ENCODE measurements at regions not wholly inside any gene's neighbourhood (a gene's known extent, or its start where the extent isn't known, plus 50 kb on each side); places are given as distances from the start of the nearest gene placed in this dataset.

- in situ Hi-C loops (cut with MboI) (no loop called here), intact Hi-C loops (cut with micrococcal nuclease; ENCODE audit: unreplicated experiment) (no loop called here)
- DNase-seq (ENCODE audit: low read depth, low spot score) (no peak), FAIRE-seq (no peak), ATAC-seq (no peak)
- Histone ChIP-seq H3K4me1 (ENCODE audit: control insufficient read depth, insufficient read depth, low read length) (no peaks in the 10 kb centered on the region), H2AFZ (ENCODE audit: control insufficient read depth, low read depth, low read length) (no peak overlapping the region), H3K4me3 (no peak overlapping the region), H3K27me3 (replicated peaks in 1 of 2; ENCODE audit: control insufficient read depth in 2 of 2, insufficient read depth in 2 of 2, low read length in 1 of 2) (no peaks in the 10 kb centered on the region; a peak in 1 of 4 replicates), H4K20me1 (ENCODE audit: control insufficient read depth, insufficient read depth) (no peaks in the 10 kb centered on the region), H3K9ac (ENCODE audit: control insufficient read depth, insufficient read depth, low read length) (no peak overlapping the region), H3K4me2 (ENCODE audit: control insufficient read depth, insufficient read depth) (no peak overlapping the region), H3K36me3 (ENCODE audit: control insufficient read depth in 2 of 2, insufficient read depth in 2 of 2, low read length in 1 of 2) (no peaks in the 10 kb centered on the region), H3K27ac (ENCODE audit: control insufficient read depth, insufficient read depth) (no peak overlapping the region), H3K9me3 (replicated peaks; ENCODE audit: control insufficient read depth, insufficient read depth, low read length) (no peaks in the 10 kb centered on the region), H3K79me2 (ENCODE audit: control insufficient read depth, insufficient read depth, low read length) (no peaks in the 10 kb centered on the region)
- POLR2A ChIA-PET = no interaction called here
- CTCF ChIA-PET = no interaction called here
- RAD21 ChIA-PET (ENCODE audit: unreplicated experiment) = no interaction called here
- no TSS peak for BruUV-seq (replicated peaks)
- SMC1A ChIA-PET (ENCODE audit: uncharacterized antibody, unreplicated experiment) = no interaction called here
- 21% methylated on average over 6 of the region's 6 CpGs for WGBS (ENCODE audit: insufficient coverage, insufficient replicate concordance, low lambda C conversion rate, missing lambda C conversion rate)
- no peak for TF ChIP-seq BRCA1 (IDR thresholded peaks at IDR 0.05; ENCODE audit: low read depth, low read length)
- no peak for TF ChIP-seq BHLHE40 (IDR thresholded peaks at IDR 0.05; ENCODE audit: borderline replicate concordance in 1 of 2, low read depth in 2 of 2, low read length in 1 of 2)
- TF ChIP-seq ZBTB11 (CRISPR knock-in tag; IDR thresholded peaks at IDR 0.05) = no peak
- no peak for TF ChIP-seq STAT3 (IDR thresholded peaks at IDR 0.05; ENCODE audit: low read depth, low read length)
- no peak for TF ChIP-seq LARP7 (IDR thresholded peaks at IDR 0.05)
- no peak for TF ChIP-seq HCFC1 (IDR thresholded peaks at IDR 0.05; ENCODE audit: low read length)
- no peak for TF ChIP-seq BCL11A (IDR thresholded peaks at IDR 0.05; ENCODE audit: low read depth, low read length)
- no peak for TF ChIP-seq E4F1 (IDR thresholded peaks at IDR 0.05; ENCODE audit: borderline replicate concordance, partially characterized antibody)
- no peak for TF ChIP-seq NFXL1 (IDR thresholded peaks at IDR 0.05; ENCODE audit: borderline replicate concordance)
- no peak for TF ChIP-seq HSF1 (IDR thresholded peaks at IDR 0.05; ENCODE audit: low read depth, low read length)
- TF ChIP-seq MAX (IDR thresholded peaks at IDR 0.05; ENCODE audit: low read depth, low read length) = no peak
- TF ChIP-seq NFIC (IDR thresholded peaks at IDR 0.05; ENCODE audit: low read depth, low read length) = no peak
- no peak for TF ChIP-seq ZNF622 (IDR thresholded peaks at IDR 0.05)
- TF ChIP-seq RB1 (IDR thresholded peaks at IDR 0.05; ENCODE audit: borderline replicate concordance) = no peak
- TF ChIP-seq TARDBP (IDR thresholded peaks at IDR 0.05; ENCODE audit: borderline replicate concordance) = no peak
- TF ChIP-seq ZZZ3 (IDR thresholded peaks at IDR 0.05; ENCODE audit: control insufficient read depth, insufficient read length, low read depth) = no peak
- no peak for TF ChIP-seq SIX5 (IDR thresholded peaks at IDR 0.05; ENCODE audit: low read depth, low read length, severe bottlenecking)
- no peak for TF ChIP-seq MTA2 (IDR thresholded peaks at IDR 0.05; ENCODE audit: low read depth)
- TF ChIP-seq GABPA (IDR thresholded peaks at IDR 0.05; ENCODE audit: low read depth) = no peak
Observed at GRCh38 chr15:92320012-92320699, 73.5 kb upstream of the ST8SIA2 start.
